MM.1S (cell line): ENCODE measurements at regions not wholly inside any gene's neighbourhood (a gene's known extent, or its start where the extent isn't known, plus 50 kb on each side); places are given as distances from the start of the nearest gene placed in this dataset.

ENCODE experiments used
- DNase-seq: peaks from one replicate; pipeline ENCODE4 v3.0.0-alpha.2; 2015
- H2AFZ ChIP-seq: fragments of 300-600 bp; sonication (generic); 2 replicates; pipeline ENCODE4 v1.6.0; 2016; ENCODE audit warnings: antibody characterized with exemption, low read length
- H3F3A ChIP-seq: fragments of 300-600 bp; sonication (generic); 2 replicates; pipeline ENCODE4 v1.6.1; 2016; ENCODE audit warnings: mild to moderate bottlenecking, antibody characterized with exemption, low read length, moderate library complexity, mixed read lengths; ENCODE audit not compliant: insufficient read depth
- H3K27ac ChIP-seq: fragments of 300-600 bp; sonication (generic); 2 replicates; pipeline ENCODE4 v1.5.1; 2016; ENCODE audit warnings: mild to moderate bottlenecking, low read length
- H3K27me3 ChIP-seq: fragments of 300-600 bp; sonication (generic); replicated peaks from 2 replicates; pipeline ENCODE4 v1.6.0; 2016; ENCODE audit warnings: low read length; ENCODE audit not compliant: insufficient read depth
- H3K36me3 ChIP-seq: fragments of 300-600 bp; sonication (generic); replicated peaks from 2 replicates; pipeline ENCODE4 v1.6.1; 2016; ENCODE audit warnings: mild to moderate bottlenecking, low read length, mixed read lengths; ENCODE audit not compliant: insufficient read depth
- H3K4me1 ChIP-seq: fragments of 300-600 bp; sonication (generic); 2 replicates; pipeline ENCODE4 v1.6.1; 2016; ENCODE audit warnings: low read length, mixed read lengths
- H3K4me2 ChIP-seq: fragments of 300-600 bp; sonication (generic); 2 replicates; pipeline ENCODE4 v1.6.0; 2016; ENCODE audit warnings: low read depth, low read length
- H3K4me3 ChIP-seq: fragments of 300-600 bp; sonication (generic); 2 replicates; pipeline ENCODE4 v1.5.1; 2016; ENCODE audit warnings: low read length, mixed read lengths
- H3K79me2 ChIP-seq: fragments of 300-600 bp; sonication (generic); 2 replicates; pipeline ENCODE4 v1.6.1; 2016; ENCODE audit warnings: mixed run types, low read length, mixed read lengths
- H3K9ac ChIP-seq: fragments of 300-600 bp; sonication (generic); 2 replicates; pipeline ENCODE4 v1.6.1; 2016; ENCODE audit warnings: low read length, mixed read lengths
- H3K9me2 ChIP-seq: fragments of 300-600 bp; sonication (generic); replicated peaks from 2 replicates; pipeline ENCODE4 v1.6.1; 2016; ENCODE audit warnings: mild to moderate bottlenecking, low read length, mixed read lengths; ENCODE audit not compliant: insufficient read depth
- H3K9me3 ChIP-seq: fragments of 300-600 bp; sonication (generic); replicated peaks from 2 replicates; pipeline ENCODE4 v1.6.1; 2016; ENCODE audit warnings: mild to moderate bottlenecking, low read length, mixed read lengths; ENCODE audit not compliant: insufficient read depth
- H4K20me1 ChIP-seq: fragments of 300-600 bp; sonication (generic); 2 replicates; pipeline ENCODE4 v1.6.1; 2016; ENCODE audit warnings: mild to moderate bottlenecking, low read length, moderate library complexity, mixed read lengths; ENCODE audit not compliant: insufficient read depth
- CTCF ChIP-seq: fragments of 300-600 bp; sonication (generic); IDR thresholded peaks from 2 replicates; pipeline ENCODE4 v1.5.1; 2016; ENCODE audit warnings: antibody characterized with exemption, low read length, mixed read lengths
- EZH2 ChIP-seq: fragments of 300-600 bp; sonication (generic); optimal IDR thresholded peaks from 2 replicates; pipeline ENCODE3; 2017; ENCODE audit warnings: low read depth, mild to moderate bottlenecking, antibody characterized with exemption, low read length, mixed read lengths
- EZH2phosphoT487 ChIP-seq: fragments of 300-600 bp; sonication (generic); IDR thresholded peaks from 2 replicates; pipeline ENCODE4 v1.6.1; 2018; ENCODE audit warnings: antibody characterized with exemption, low read length

GRCh38 chr4:122293374-122294365 is 85.1 kb upstream of the ADAD1 start:
- Histone ChIP-seq H2AFZ (no peak overlapping the region), H3K9me2 (no peaks in the 10 kb centered on the region), H3K4me1 (no peaks in the 10 kb centered on the region), H3K27me3 (no peaks in the 10 kb centered on the region), H3F3A (no peaks in the 10 kb centered on the region), H3K27ac (no peak overlapping the region), H3K9ac (no peak overlapping the region), H3K79me2 (no peaks in the 10 kb centered on the region), H3K4me2 (no peak overlapping the region), H3K36me3 (no peaks in the 10 kb centered on the region), H3K4me3 (no peak overlapping the region), H4K20me1 (no peaks in the 10 kb centered on the region), H3K9me3 (no peaks in the 10 kb centered on the region)
- TF ChIP-seq EZH2 (no peak), CTCF (no peak), EZH2phosphoT487 (no peak)
- DNase-seq: no peak

- no peak overlapping the region for H3K27ac ChIP-seq
These were observed 81.1 kb upstream of the ADAD1 start for GRCh38 chr4:122297694-122298093.

GRCh38 chr4:122300776-122301175 is 78.0 kb upstream of the ADAD1 start:
- H3F3A ChIP-seq: no peaks in the 10 kb centered on the region
- no peaks in the 10 kb centered on the region for H3K36me3 ChIP-seq
- TF ChIP-seq CTCF: no peak
- no peak for TF ChIP-seq EZH2
- TF ChIP-seq EZH2phosphoT487: no peak
- no peaks in the 10 kb centered on the region for H3K9me3 ChIP-seq
- no peak overlapping the region for H2AFZ ChIP-seq
- H3K79me2 ChIP-seq: no peaks in the 10 kb centered on the region
- no peak overlapping the region for H3K27ac ChIP-seq
- H3K4me3 ChIP-seq: no peak overlapping the region
- no peaks in the 10 kb centered on the region for H3K4me1 ChIP-seq
- H3K4me2 ChIP-seq: no peak overlapping the region
- H3K9ac ChIP-seq: no peak overlapping the region
- H3K9me2 ChIP-seq: no peaks in the 10 kb centered on the region
- no peaks in the 10 kb centered on the region for H3K27me3 ChIP-seq
- H4K20me1 ChIP-seq: no peaks in the 10 kb centered on the region
- no peak for DNase-seq

More at GRCh38 chr4:122297694-122298093, 81.1 kb upstream of the ADAD1 start:
- no peaks in the 10 kb centered on the region for H3K27me3 ChIP-seq
- no peak overlapping the region for H3K4me3 ChIP-seq
- H3K9me3 ChIP-seq: no peaks in the 10 kb centered on the region
- TF ChIP-seq EZH2phosphoT487 (no peak), CTCF (no peak), EZH2 (no peak)
- H2AFZ ChIP-seq: no peak overlapping the region
- H3K36me3 ChIP-seq: no peaks in the 10 kb centered on the region
- H4K20me1 ChIP-seq: no peaks in the 10 kb centered on the region
- H3K9me2 ChIP-seq: no peaks in the 10 kb centered on the region
- H3K4me2 ChIP-seq: no peak overlapping the region
- DNase-seq: no peak
- no peaks in the 10 kb centered on the region for H3K79me2 ChIP-seq
- no peak overlapping the region for H3K9ac ChIP-seq
- no peaks in the 10 kb centered on the region for H3F3A ChIP-seq
- no peaks in the 10 kb centered on the region for H3K4me1 ChIP-seq
